Neural cell (in vitro differentiated cells): ENCODE measurements at regions not wholly inside any gene's neighbourhood (a gene's known extent, or its start where the extent isn't known, plus 50 kb on each side); places are given as distances from the start of the nearest gene placed in this dataset.

Experiments
- CTCF ChIP-seq: fragments of 450-650 bp; IDR thresholded peaks from 2 replicates; pipeline ENCODE4 v1.5.1; 2014; ENCODE audit warnings: antibody characterized with exemption, mild to moderate bottlenecking, moderate library complexity; ENCODE audit not compliant: poor library complexity, severe bottlenecking
- EP300 ChIP-seq: fragments of 450-650 bp; conservative IDR thresholded peaks from 2 replicates; pipeline ENCODE4 v1.6.1; 2014; ENCODE audit warnings: antibody characterized with exemption, mild to moderate bottlenecking, moderate library complexity; ENCODE audit not compliant: poor library complexity, severe bottlenecking
- POLR2AphosphoS5 ChIP-seq: IDR thresholded peaks from 2 replicates; pipeline ENCODE4 v1.6.1; 2012
- REST ChIP-seq: IDR thresholded peaks from 2 replicates; pipeline ENCODE4 v1.6.1; 2012; ENCODE audit warnings: borderline replicate concordance
- SMC3 ChIP-seq: fragments of 450-650 bp; conservative IDR thresholded peaks from 2 replicates; pipeline ENCODE4 v1.6.1; 2014; ENCODE audit warnings: antibody characterized with exemption, mild to moderate bottlenecking, moderate library complexity; ENCODE audit not compliant: poor library complexity
- TAF1 ChIP-seq: IDR thresholded peaks from 2 replicates; pipeline ENCODE4 v1.6.1; 2012; ENCODE audit warnings: low read depth

GRCh38 chr4:134762053-134762452, 560.5 kb upstream of the PABPC4L start:
- no peak for TF ChIP-seq CTCF
- TF ChIP-seq REST = no peak
- TF ChIP-seq TAF1 = no peak
- no peak for TF ChIP-seq POLR2AphosphoS5
- no peak for TF ChIP-seq SMC3
- no peak for TF ChIP-seq EP300
